Calu3 (cell line): ENCODE measurements at regions not wholly inside any gene's neighbourhood (a gene's known extent, or its start where the extent isn't known, plus 50 kb on each side); places are given as distances from the start of the nearest gene placed in this dataset.

Experiments
- BruUV-seq: library from RNA; stranded (reverse); fragments of 400-500 nt; replicated peaks from 2 replicates; lab custom pipeline; 2021; lab: Mats Ljungman, UMichigan
- CTCF ChIA-PET: fragments of 300-600 bp; sonication (Branson Sonifier 250); formaldehyde crosslinking; loops from one replicate; lab custom pipeline; 2022; ENCODE audit warnings: antibody characterized with exemption; lab: Charles Lee
- DNase-seq: peaks from one replicate; pipeline ENCODE4 v3.0.0; 2022
- H3K27ac Mint-ChIP-seq: one replicate; pipeline ENCODE4 v1.8.0; 2022; ENCODE audit warnings: mixed read lengths; ENCODE audit not compliant: unreplicated experiment
- H3K27me3 Mint-ChIP-seq: one replicate; pipeline ENCODE4 v1.8.0; 2022; ENCODE audit warnings: mixed read lengths; ENCODE audit not compliant: unreplicated experiment
- H3K36me3 Mint-ChIP-seq: one replicate; pipeline ENCODE4 v1.8.0; 2022; ENCODE audit warnings: mild to moderate bottlenecking, moderate library complexity, mixed read lengths; ENCODE audit not compliant: insufficient read depth, unreplicated experiment
- H3K4me1 Mint-ChIP-seq: one replicate; pipeline ENCODE4 v1.8.0; 2022; ENCODE audit warnings: mild to moderate bottlenecking, low read depth, mixed read lengths; ENCODE audit not compliant: unreplicated experiment
- H3K4me3 Mint-ChIP-seq: one replicate; pipeline ENCODE4 v1.8.0; 2022; ENCODE audit warnings: mild to moderate bottlenecking, low read depth, moderate library complexity, mixed read lengths; ENCODE audit not compliant: unreplicated experiment
- H3K9me3 Mint-ChIP-seq: one replicate; pipeline ENCODE4 v1.8.0; 2022; ENCODE audit warnings: low read depth, mixed read lengths; ENCODE audit not compliant: unreplicated experiment
- intact Hi-C: fragments of 100-400 bp; cut with micrococcal nuclease; formaldehyde crosslinking; loops from one replicate; pipeline ENCODE4 v1.10.0; 2022; ENCODE audit not compliant: unreplicated experiment
- TF ChIP-seq, protein P1 (sequence below): fragments of 200-600 bp; IDR thresholded peaks from one replicate; pipeline ENCODE4 v1.8.0; 2022; ENCODE audit warnings: antibody characterized with exemption; ENCODE audit not compliant: unreplicated experiment

DNA sequence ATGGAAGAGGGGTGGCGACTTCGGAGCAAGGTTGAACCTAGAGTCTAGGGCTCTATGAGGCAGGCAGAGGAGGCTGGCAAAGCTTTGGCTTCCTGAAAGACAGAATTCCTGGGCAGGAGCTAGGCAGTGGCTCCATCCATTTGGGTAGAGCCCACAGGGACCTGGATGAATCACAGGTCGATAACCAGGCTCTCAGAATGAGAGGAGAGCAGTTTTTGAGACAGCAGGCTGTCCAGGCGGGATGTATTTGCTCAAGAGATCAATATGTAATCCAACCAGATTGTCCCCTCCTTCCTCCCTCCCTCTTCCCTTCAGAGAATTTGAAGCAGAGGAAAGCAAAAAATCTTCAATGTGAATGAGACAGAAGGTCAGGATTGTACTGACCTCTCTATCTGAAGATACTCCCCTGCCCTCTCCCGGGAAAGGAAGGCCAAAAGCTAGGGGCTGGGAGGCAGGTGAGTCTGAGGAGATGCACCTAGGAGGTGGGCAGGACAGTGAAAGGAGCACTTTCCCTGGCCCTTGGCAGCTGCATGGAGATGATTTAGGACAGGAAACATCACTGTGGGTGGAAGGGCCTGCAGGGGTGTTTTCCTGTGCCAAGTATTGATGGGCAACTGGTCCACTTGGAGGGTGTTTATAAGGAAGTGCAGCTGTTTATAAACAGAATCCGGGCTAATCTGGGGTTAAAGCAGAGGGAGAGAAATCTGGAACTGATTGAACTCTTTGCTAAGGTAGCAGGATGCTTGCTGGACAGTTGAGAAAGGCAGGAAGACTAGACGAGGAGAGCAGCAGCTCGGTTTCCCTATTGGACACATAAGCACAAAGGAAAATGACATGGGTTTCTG lies 212.4 kb upstream of the LRFN2 start:
- no peak for DNase-seq
- no peaks in the 10 kb centered on the region for H3K4me1 Mint-ChIP-seq
- no peak overlapping the region for H3K27ac Mint-ChIP-seq
- TF ChIP-seq, protein P1, sequence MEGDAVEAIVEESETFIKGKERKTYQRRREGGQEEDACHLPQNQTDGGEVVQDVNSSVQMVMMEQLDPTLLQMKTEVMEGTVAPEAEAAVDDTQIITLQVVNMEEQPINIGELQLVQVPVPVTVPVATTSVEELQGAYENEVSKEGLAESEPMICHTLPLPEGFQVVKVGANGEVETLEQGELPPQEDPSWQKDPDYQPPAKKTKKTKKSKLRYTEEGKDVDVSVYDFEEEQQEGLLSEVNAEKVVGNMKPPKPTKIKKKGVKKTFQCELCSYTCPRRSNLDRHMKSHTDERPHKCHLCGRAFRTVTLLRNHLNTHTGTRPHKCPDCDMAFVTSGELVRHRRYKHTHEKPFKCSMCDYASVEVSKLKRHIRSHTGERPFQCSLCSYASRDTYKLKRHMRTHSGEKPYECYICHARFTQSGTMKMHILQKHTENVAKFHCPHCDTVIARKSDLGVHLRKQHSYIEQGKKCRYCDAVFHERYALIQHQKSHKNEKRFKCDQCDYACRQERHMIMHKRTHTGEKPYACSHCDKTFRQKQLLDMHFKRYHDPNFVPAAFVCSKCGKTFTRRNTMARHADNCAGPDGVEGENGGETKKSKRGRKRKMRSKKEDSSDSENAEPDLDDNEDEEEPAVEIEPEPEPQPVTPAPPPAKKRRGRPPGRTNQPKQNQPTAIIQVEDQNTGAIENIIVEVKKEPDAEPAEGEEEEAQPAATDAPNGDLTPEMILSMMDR = no peak
- no peaks in the 10 kb centered on the region for H3K9me3 Mint-ChIP-seq
- H3K36me3 Mint-ChIP-seq = no peaks in the 10 kb centered on the region
- peaks cover 82% of the 10 kb centered on the region for H3K27me3 Mint-ChIP-seq
- intact Hi-C loops = no loop called here
- no TSS peak for BruUV-seq
- no peak overlapping the region for H3K4me3 Mint-ChIP-seq
- CTCF ChIA-PET = no interaction called here

DNA sequence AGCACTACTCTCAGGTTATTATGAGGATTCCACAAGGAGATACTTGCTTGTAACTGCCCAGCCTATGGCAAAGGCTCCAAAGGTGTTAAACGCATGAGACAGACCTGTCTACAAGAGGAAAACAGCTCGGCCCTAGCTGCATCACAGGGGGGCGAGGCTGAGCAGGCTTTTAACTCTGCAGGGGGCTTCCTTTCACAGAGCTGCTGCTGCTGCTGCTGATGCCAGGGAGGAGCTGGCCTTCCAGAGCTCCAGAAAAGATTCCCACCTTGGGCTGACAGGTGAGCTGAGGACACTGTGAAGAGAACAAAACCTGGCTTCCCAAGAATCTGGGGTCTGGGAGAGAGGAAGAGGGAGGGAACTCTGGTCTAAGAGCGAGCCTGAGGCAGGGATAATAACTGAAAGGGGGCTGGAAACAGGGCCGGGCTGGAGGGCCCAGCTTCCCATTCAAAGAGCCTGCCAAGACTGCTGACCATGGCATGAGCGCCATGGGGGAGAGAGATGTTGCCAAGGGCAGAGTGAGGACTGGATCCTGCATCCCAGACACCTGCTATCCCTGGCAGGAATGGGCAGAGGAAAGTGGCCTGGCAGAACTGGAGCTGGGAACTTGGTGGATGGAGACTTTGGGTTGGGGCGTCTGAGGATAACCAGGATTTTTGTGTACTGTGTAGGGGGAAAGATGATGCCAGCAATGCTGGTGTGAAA lies 211.1 kb upstream of the LRFN2 start:
- TF ChIP-seq, protein P1 = no peak
- CTCF ChIA-PET = no interaction called here
- intact Hi-C loops = no loop called here
- Mint-ChIP-seq H3K4me1 (no peaks in the 10 kb centered on the region), H3K4me3 (no peak overlapping the region), H3K27ac (no peak overlapping the region), H3K27me3 (peaks cover 74% of the 10 kb centered on the region), H3K9me3 (no peaks in the 10 kb centered on the region), H3K36me3 (no peaks in the 10 kb centered on the region)
- DNase-seq = no peak
- BruUV-seq = no TSS peak

DNA sequence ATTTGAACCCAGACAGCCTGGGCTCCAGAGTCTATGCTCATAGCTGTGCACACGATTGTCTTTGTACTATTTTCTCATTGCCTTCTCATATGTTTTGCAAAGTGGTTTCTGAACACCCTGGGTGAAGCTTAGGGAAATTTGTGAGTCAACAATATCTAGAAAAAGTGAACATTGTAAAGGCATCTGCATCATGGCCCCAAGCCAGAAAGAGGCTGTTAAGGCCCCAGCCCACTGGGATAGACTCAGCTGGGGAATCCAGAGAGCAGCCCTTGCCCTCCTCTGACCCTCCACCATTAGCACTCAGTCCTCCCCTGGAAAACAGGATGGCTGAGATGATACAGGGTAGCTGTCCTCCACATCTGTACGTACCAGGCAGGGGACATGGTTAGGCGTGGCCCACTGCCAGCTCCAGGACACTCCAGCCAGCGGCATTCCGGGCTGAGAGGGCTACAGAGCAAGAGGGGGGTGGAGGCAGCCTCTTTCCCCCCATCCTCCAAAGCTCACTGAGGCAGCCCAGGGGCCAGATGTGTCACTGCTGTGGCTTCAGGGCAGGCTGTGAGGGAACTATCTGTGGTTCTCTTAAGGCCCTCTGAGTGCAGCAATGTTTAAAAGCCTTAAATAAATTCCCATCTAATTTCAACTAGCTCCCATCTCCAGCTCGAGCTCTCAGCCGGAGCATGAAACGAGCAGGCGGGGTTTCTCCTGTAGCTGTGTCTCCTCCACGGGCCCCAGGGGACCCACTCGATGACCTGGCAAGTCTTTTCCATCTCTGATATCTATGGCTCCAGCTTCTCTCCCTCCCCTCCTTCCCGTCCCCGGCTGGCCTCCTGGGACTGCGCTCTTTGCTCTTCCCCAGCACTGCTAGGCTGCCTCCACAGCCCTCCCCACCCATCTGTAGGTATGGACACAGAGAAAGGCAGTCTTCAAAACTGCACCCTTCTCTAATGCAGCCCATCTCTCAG lies 209.4 kb upstream of the LRFN2 start:
- Mint-ChIP-seq H3K4me3 (no peak overlapping the region), H3K27ac (no peak overlapping the region), H3K4me1 (no peaks in the 10 kb centered on the region), H3K9me3 (no peaks in the 10 kb centered on the region), H3K27me3 (peaks cover 73% of the 10 kb centered on the region), H3K36me3 (no peaks in the 10 kb centered on the region)
- no peak for DNase-seq
- no TSS peak for BruUV-seq
- intact Hi-C loops = no loop called here
- CTCF ChIA-PET = no interaction called here
- TF ChIP-seq, protein P1 = no peak

DNA sequence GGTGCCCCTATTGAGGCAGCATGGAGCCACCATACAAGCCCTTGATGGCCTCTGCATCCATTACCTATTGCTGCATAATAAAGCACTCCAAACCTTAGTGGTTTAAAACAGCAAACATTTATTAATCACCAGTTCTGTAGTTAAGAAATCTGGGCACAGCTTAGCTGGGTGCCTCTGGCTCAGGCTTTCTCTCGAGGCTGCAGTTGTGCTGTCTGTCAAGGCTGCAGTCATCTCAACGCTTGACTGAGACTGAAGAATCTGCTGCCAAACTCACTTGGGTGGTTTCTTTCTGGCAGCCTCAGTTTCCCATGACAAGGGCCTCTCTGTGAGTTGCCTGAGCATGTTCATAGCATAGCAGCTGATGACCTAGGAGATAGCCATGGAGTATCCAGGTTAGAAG lies 207.4 kb upstream of the LRFN2 start:
- peaks cover 73% of the 10 kb centered on the region for H3K27me3 Mint-ChIP-seq
- H3K27ac Mint-ChIP-seq = no peak overlapping the region
- no peaks in the 10 kb centered on the region for H3K36me3 Mint-ChIP-seq
- CTCF ChIA-PET = no interaction called here
- TF ChIP-seq, protein P1 = no peak
- no peak for DNase-seq
- intact Hi-C loops = no loop called here
- H3K9me3 Mint-ChIP-seq = no peaks in the 10 kb centered on the region
- no peaks in the 10 kb centered on the region for H3K4me1 Mint-ChIP-seq
- H3K4me3 Mint-ChIP-seq = no peak overlapping the region
- no TSS peak for BruUV-seq
